ENCODE measurements at regions not wholly inside any gene's neighbourhood (a gene's known extent, or its start where the extent isn't known, plus 50 kb on each side); places are given as distances from the start of the nearest gene placed in this dataset.

DNA sequence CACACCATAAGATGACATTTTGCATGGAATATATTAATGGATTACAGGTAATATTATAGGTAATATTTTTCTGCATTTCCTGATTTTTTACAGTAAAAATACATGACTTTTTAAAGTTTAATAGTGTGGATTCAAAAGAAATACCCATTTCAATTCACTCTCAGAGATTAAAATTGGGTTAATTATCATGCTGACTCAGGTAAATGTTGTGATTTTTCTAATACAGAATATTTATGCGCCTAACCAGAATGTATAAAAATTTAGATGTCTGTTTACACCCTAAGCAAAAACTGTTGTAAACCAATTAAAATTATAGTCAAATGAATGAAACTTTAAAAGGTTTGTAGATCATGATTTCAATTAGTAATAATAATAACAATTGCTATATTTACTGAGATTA is 117.2 kb upstream of the FLRT2 start:
- TF ChIP-seq, protein P1, sequence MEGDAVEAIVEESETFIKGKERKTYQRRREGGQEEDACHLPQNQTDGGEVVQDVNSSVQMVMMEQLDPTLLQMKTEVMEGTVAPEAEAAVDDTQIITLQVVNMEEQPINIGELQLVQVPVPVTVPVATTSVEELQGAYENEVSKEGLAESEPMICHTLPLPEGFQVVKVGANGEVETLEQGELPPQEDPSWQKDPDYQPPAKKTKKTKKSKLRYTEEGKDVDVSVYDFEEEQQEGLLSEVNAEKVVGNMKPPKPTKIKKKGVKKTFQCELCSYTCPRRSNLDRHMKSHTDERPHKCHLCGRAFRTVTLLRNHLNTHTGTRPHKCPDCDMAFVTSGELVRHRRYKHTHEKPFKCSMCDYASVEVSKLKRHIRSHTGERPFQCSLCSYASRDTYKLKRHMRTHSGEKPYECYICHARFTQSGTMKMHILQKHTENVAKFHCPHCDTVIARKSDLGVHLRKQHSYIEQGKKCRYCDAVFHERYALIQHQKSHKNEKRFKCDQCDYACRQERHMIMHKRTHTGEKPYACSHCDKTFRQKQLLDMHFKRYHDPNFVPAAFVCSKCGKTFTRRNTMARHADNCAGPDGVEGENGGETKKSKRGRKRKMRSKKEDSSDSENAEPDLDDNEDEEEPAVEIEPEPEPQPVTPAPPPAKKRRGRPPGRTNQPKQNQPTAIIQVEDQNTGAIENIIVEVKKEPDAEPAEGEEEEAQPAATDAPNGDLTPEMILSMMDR (IDR thresholded peaks at IDR 0.05): no peak
- TF ChIP-seq ZFX (IDR thresholded peaks at IDR 0.05; ENCODE audit: borderline replicate concordance): no peak

Measured in 22Rv1 (cell line).